GM18511 (cell line): ENCODE measurements at regions not wholly inside any gene's neighbourhood (a gene's known extent, or its start where the extent isn't known, plus 50 kb on each side); places are given as distances from the start of the nearest gene placed in this dataset.

Experiments used
- ATAC-seq: cut with Tn5 transposase; IDR thresholded peaks from one replicate; pipeline ENCODE4 v1.9.1; 2021; ENCODE audit warnings: mild to moderate bottlenecking, moderate library complexity; ENCODE audit not compliant: unreplicated experiment

GRCh38 chr2:225340923-225341322, 58.6 kb upstream of the NYAP2 start:
- no peak for ATAC-seq

GRCh38 chr2:225337183-225337582, 62.3 kb upstream of the NYAP2 start:
- no peak for ATAC-seq

GRCh38 chr2:225334514-225334913, 65.0 kb upstream of the NYAP2 start:
- ATAC-seq = no peak

GRCh38 chr2:225328192-225328591, 71.3 kb upstream of the NYAP2 start:
- ATAC-seq = no peak

- ATAC-seq = no peak
Measured at GRCh38 chr2:225326969-225327368, 72.5 kb upstream of the NYAP2 start.

- ATAC-seq = no peak
Measured at GRCh38 chr2:225319872-225320271, 79.6 kb upstream of the NYAP2 start.

- no peak for ATAC-seq
Measured at GRCh38 chr2:225318440-225318839, 81.1 kb upstream of the NYAP2 start.

GRCh38 chr2:225317186-225317585, 82.3 kb upstream of the NYAP2 start:
- ATAC-seq = no peak

GRCh38 chr2:225310745-225311144, 88.8 kb upstream of the NYAP2 start:
- ATAC-seq = no peak

GRCh38 chr2:225309516-225309915, 90.0 kb upstream of the NYAP2 start:
- no peak for ATAC-seq

- no peak for ATAC-seq
Measured at GRCh38 chr2:225296951-225297350, 102.6 kb upstream of the NYAP2 start.

- no peak for ATAC-seq
Measured at GRCh38 chr2:225295102-225295501, 104.4 kb upstream of the NYAP2 start.

GRCh38 chr2:225293638-225294037, 105.9 kb upstream of the NYAP2 start:
- ATAC-seq = no peak

GRCh38 chr2:225290757-225291400, 108.6 kb upstream of the NYAP2 start:
- no peak for ATAC-seq

GRCh38 chr2:225289659-225290058, 109.9 kb upstream of the NYAP2 start:
- ATAC-seq = no peak

GRCh38 chr2:225288986-225289385, 110.5 kb upstream of the NYAP2 start:
- no peak for ATAC-seq

- peak; percentile 92 for ATAC-seq
Measured at GRCh38 chr2:225282858-225283710, 116.4 kb upstream of the NYAP2 start.

GRCh38 chr2:225276207-225276606, 123.3 kb upstream of the NYAP2 start:
- ATAC-seq = peak; percentile 80

- no peak for ATAC-seq
Measured at GRCh38 chr2:225275443-225275842, 124.1 kb upstream of the NYAP2 start.

- ATAC-seq = peak; percentile 48
Measured at GRCh38 chr2:225274751-225275150, 124.8 kb upstream of the NYAP2 start.

- ATAC-seq = no peak
Measured at GRCh38 chr2:225272173-225272572, 127.3 kb upstream of the NYAP2 start.

GRCh38 chr2:225270861-225271260, 128.6 kb upstream of the NYAP2 start:
- ATAC-seq = peak; percentile 99
